Endothelial cell of umbilical vein (primary cell): ENCODE measurements at regions not wholly inside any gene's neighbourhood (a gene's known extent, or its start where the extent isn't known, plus 50 kb on each side); places are given as distances from the start of the nearest gene placed in this dataset.

Source experiments
- CTCF ChIP-seq, 2 donors: IDR thresholded peaks; 1 replicate in 1 of 2; 2 replicates in 1 of 2; pipeline ENCODE4 v1.5.1; 2011; ENCODE audit warnings: low read length in 2 of 2, mild to moderate bottlenecking in 2 of 2, moderate library complexity in 2 of 2, control low read depth in 1 of 2, inconsistent platforms in 1 of 2, low read depth in 1 of 2; ENCODE audit not compliant: insufficient read depth in 1 of 2; ENCODE audit errors: extremely low read depth in 1 of 2
- EZH2 ChIP-seq: IDR thresholded peaks from 2 replicates; pipeline ENCODE4 v1.6.1; 2012; ENCODE audit warnings: borderline replicate concordance, low read depth, mild to moderate bottlenecking, moderate library complexity, low read length, inconsistent platforms; ENCODE audit not compliant: severe bottlenecking
- JUN ChIP-seq: IDR thresholded peaks from 2 replicates; pipeline ENCODE4 v1.6.1; 2011; ENCODE audit warnings: borderline replicate concordance, low read depth; ENCODE audit not compliant: insufficient read length, insufficient read depth
- POLR2AphosphoS5 ChIP-seq: IDR thresholded peaks from 2 replicates; pipeline ENCODE4 v1.6.1; 2012; ENCODE audit warnings: low read depth, mild to moderate bottlenecking, control low read depth, low read length, moderate library complexity; ENCODE audit not compliant: insufficient read depth

- TF ChIP-seq CTCF (IDR thresholded peaks at IDR 0.05; ENCODE audit: extremely low read depth in 1 of 2, insufficient read depth in 1 of 2, low read depth in 1 of 2, low read length in 2 of 2) (no peak), EZH2 (no peak), POLR2AphosphoS5 (no peak), JUN (peak; percentile 26)
Measured at GRCh38 chr17:77280304-77281121, 139.7 kb downstream of the SEC14L1 start.
